Left lung (tissue), 4 donors: ENCODE measurements at regions not wholly inside any gene's neighbourhood (a gene's known extent, or its start where the extent isn't known, plus 50 kb on each side); places are given as distances from the start of the nearest gene placed in this dataset.

Experiments used
- ATAC-seq: fragments of 200-7000 bp; cut with Tn5 transposase; one replicate; pipeline ENCODE4 v1.9.1; 2020; ENCODE audit warnings: moderate library complexity
- DNase-seq, 4 donors: peaks; one replicate each; pipeline ENCODE4 v3.0.0-alpha.2; 2013 to 2020
- H3K27ac ChIP-seq, 2 donors: fragments of 200-600 bp; sonication (generic) in 1 of 2; one replicate each; pipeline versions ENCODE4 v1.5.0 to v1.8.0; 2020 to 2021
- H3K27me3 ChIP-seq, 2 donors: fragments of 200-600 bp; sonication (generic) in 1 of 2; one replicate each; pipeline versions ENCODE4 v1.5.0 to v1.8.0; 2020 to 2021
- H3K36me3 ChIP-seq, 2 donors: fragments of 200-600 bp; sonication (generic) in 1 of 2; one replicate each; pipeline versions ENCODE4 v1.5.0 to v1.8.0; 2020 to 2021
- H3K4me1 ChIP-seq, 2 donors: fragments of 200-600 bp; one replicate each; pipeline ENCODE4 v1.8.0; 2021
- H3K4me3 ChIP-seq, 2 donors: fragments of 200-600 bp; sonication (generic) in 1 of 2; one replicate each; pipeline versions ENCODE4 v1.5.0 to v1.8.0; 2020 to 2021; ENCODE audit warnings: mild to moderate bottlenecking in 1 of 2
- H3K9me3 ChIP-seq, 2 donors: fragments of 200-600 bp; sonication (generic) in 1 of 2; one replicate each; pipeline versions ENCODE4 v1.5.0 to v1.8.0; 2020 to 2021
- CTCF ChIP-seq, 2 donors: fragments of 200-600 bp; sonication (generic) in 1 of 2; IDR thresholded peaks; one replicate each; pipeline versions ENCODE4 v1.5.0 to v1.8.0; 2021; ENCODE audit warnings: antibody characterized with exemption in 2 of 2
- intact Hi-C, 2 donors: fragments of 100-400 bp; cut with DNase I; formaldehyde crosslinking; loops; one replicate each; pipeline versions ENCODE4 v1.11.2 to v1.14.2; 2022
- donor health status: DM: no; HTN: yes; CAD: no.
- donor health status: DM: no; HTN: no; CAD: no.

GRCh38 chr1:79682478-79682877 is 675.9 kb upstream of the ADGRL4 start:
- H3K27ac ChIP-seq: no peak overlapping the region
- TF ChIP-seq CTCF (IDR thresholded peaks at IDR 0.05): no peak
- H3K36me3 ChIP-seq: no peaks in the 10 kb centered on the region
- ATAC-seq (no peak), DNase-seq (no peak)
- intact Hi-C loops: no loop called here
- peaks cover 0 to 21% of the 10 kb centered on the region in 2 donors for H3K9me3 ChIP-seq
- no peaks in the 10 kb centered on the region for H3K4me1 ChIP-seq
- H3K4me3 ChIP-seq: no peak overlapping the region
- H3K27me3 ChIP-seq: no peaks in the 10 kb centered on the region

- Histone ChIP-seq H3K4me1 (no peaks in the 10 kb centered on the region), H3K27ac (no peak overlapping the region), H3K36me3 (no peaks in the 10 kb centered on the region), H3K9me3 (peaks cover 0 to 24% of the 10 kb centered on the region in 2 donors), H3K4me3 (no peak overlapping the region), H3K27me3 (no peaks in the 10 kb centered on the region)
- DNase-seq (no peak), ATAC-seq (no peak)
- intact Hi-C loops: no loop called here
- TF ChIP-seq CTCF (IDR thresholded peaks at IDR 0.05): no peak
Measured at GRCh38 chr1:79681382-79681781, 674.9 kb upstream of the ADGRL4 start.

GRCh38 chr1:79679916-79680315 is 673.4 kb upstream of the ADGRL4 start:
- H3K9me3 ChIP-seq: peaks cover 0 to 23% of the 10 kb centered on the region in 2 donors
- intact Hi-C loops: no loop called here
- DNase-seq: no peak
- H3K27ac ChIP-seq: no peak overlapping the region
- H3K4me1 ChIP-seq: no peaks in the 10 kb centered on the region
- TF ChIP-seq CTCF (IDR thresholded peaks at IDR 0.05): no peak
- H3K4me3 ChIP-seq: no peak overlapping the region
- H3K36me3 ChIP-seq: no peaks in the 10 kb centered on the region
- no peak for ATAC-seq
- no peaks in the 10 kb centered on the region for H3K27me3 ChIP-seq

- ATAC-seq: no peak
- no peak for TF ChIP-seq CTCF (IDR thresholded peaks at IDR 0.05)
- no peak overlapping the region for H3K27ac ChIP-seq
- H3K27me3 ChIP-seq: no peaks in the 10 kb centered on the region
- no peak overlapping the region for H3K4me3 ChIP-seq
- DNase-seq: no peak
- H3K9me3 ChIP-seq: no peaks in the 10 kb centered on the region
- H3K4me1 ChIP-seq: no peaks in the 10 kb centered on the region
- intact Hi-C loops: no loop called here
- no peaks in the 10 kb centered on the region for H3K36me3 ChIP-seq
Measured at GRCh38 chr1:79667848-79668696, 661.5 kb upstream of the ADGRL4 start.

GRCh38 chr1:79667166-79667565 is 660.6 kb upstream of the ADGRL4 start:
- intact Hi-C loops: no loop called here
- Histone ChIP-seq H3K36me3 (no peaks in the 10 kb centered on the region), H3K27ac (no peak overlapping the region), H3K4me1 (no peaks in the 10 kb centered on the region), H3K4me3 (no peak overlapping the region), H3K9me3 (no peaks in the 10 kb centered on the region), H3K27me3 (no peaks in the 10 kb centered on the region)
- DNase-seq (no peak), ATAC-seq (no peak)
- no peak for TF ChIP-seq CTCF (IDR thresholded peaks at IDR 0.05)
